Heart left ventricle (tissue), 16 donors: ENCODE measurements at regions not wholly inside any gene's neighbourhood (a gene's known extent, or its start where the extent isn't known, plus 50 kb on each side); places are given as distances from the start of the nearest gene placed in this dataset.
A peak's percentile ranks its signal among the peaks of the same experiment; 100 is the strongest.
"Not testable (repeated sequence)": the region's sequence is repeated elsewhere in the genome, so short reads cannot be mapped to it uniquely, and the experiment has no call there.

Experiments used
- ATAC-seq, 4 donors: fragments of 200-7000 bp; cut with Tn5 transposase; one replicate each; pipeline ENCODE4 v1.9.1; 2020 to 2022; ENCODE audit warnings: moderate library complexity in 4 of 4, mild to moderate bottlenecking in 3 of 4, moderate number of reproducible peaks in 1 of 4
- DNase-seq, 5 donors: peaks; one replicate each; pipeline ENCODE4 v3.0.0-alpha.2; 2020
- H3K27ac ChIP-seq, 12 donors: fragments of 200-600 bp; sonication (generic) in 4 of 12; one replicate each; pipeline versions ENCODE4 v1.5.0 to v1.8.0; 2016 to 2022; ENCODE audit warnings: mild to moderate bottlenecking in 2 of 12
- H3K27me3 ChIP-seq, 9 donors: fragments of 200-600 bp; sonication (generic) in 2 of 9; one replicate each; pipeline versions ENCODE4 v1.5.1 to v1.8.0; 2016 to 2022; ENCODE audit warnings: mild to moderate bottlenecking in 3 of 9
- H3K36me3 ChIP-seq, 9 donors: fragments of 200-600 bp; sonication (generic) in 2 of 9; one replicate each; pipeline versions ENCODE4 v1.5.0 to v1.8.0; 2018 to 2022; ENCODE audit warnings: mild to moderate bottlenecking in 2 of 9
- H3K4me1 ChIP-seq, 12 donors: fragments of 200-600 bp; sonication (generic) in 4 of 12; one replicate each; pipeline versions ENCODE4 v1.5.0 to v1.8.0; 2016 to 2022; ENCODE audit warnings: mild to moderate bottlenecking in 3 of 12
- H3K4me3 ChIP-seq, 12 donors: fragments of 200-600 bp; sonication (generic) in 4 of 12; one replicate each; pipeline versions ENCODE4 v1.5.0 to v1.8.0; 2017 to 2022; ENCODE audit warnings: mild to moderate bottlenecking in 9 of 12, moderate library complexity in 4 of 12
- H3K9me3 ChIP-seq, 12 donors: fragments of 200-600 bp; sonication (generic) in 4 of 12; one replicate each; pipeline versions ENCODE4 v1.5.0 to v1.8.0; 2016 to 2022; ENCODE audit warnings: mild to moderate bottlenecking in 1 of 12
- CTCF ChIP-seq, 12 donors: fragments of 200-600 bp; sonication (generic) in 4 of 12; IDR thresholded peaks; one replicate each; pipeline versions ENCODE4 v1.5.0 to v1.8.0; 2018 to 2022; ENCODE audit warnings: antibody characterized with exemption in 12 of 12, mild to moderate bottlenecking in 5 of 12
- POLR2A ChIP-seq, 2 donors: fragments of 450-650 bp; IDR thresholded peaks; one replicate each; pipeline ENCODE4 v1.6.1; 2017; ENCODE audit warnings: antibody characterized with exemption in 2 of 2, mild to moderate bottlenecking in 2 of 2, moderate library complexity in 2 of 2
- WGBS, 4 donors: extraction: QIAGEN DNeasy Blood & Tissue Kit in 2 of 4; methylation state at CpG; one replicate each; pipeline versions ENCODE4 v1.1.5 to v1.1.7; 2013 to 2018; 5-methylcytosine and 5-hydroxymethylcytosine counted together
- intact Hi-C, 10 donors: fragments of 100-400 bp; cut with DNase I; formaldehyde crosslinking; loops; one replicate each; pipeline versions ENCODE4 v1.11.1 to v1.14.2; 2022
- donor health status: ischemic (EF 13 %, LVEDD 7.1; RV severe dilation, severe dysfunction).
- donor health status: healthy with polysubstance abuse.
- donor health status: DM: no; HTN: yes; CAD: no.
- donor health status: DM: no; HTN: no; CAD: no.
- donor health status: ischemic (EF 25% LVEDD 6.9; RV normal size, moderate dysfunction).
- donor health status: ischemic (EF 25% LVEDD 5.7; RV mildly dilated, moderate dysfunction).
- donor health status: healthy.
- donor health status: DM: yes; HTN: yes; CAD: no.
- donor health status: ischemic (EF 35%, LVEDD 5.7; RV mildly dilated, moderate dysfunction).
- donor health status: nonischemic (EF 11% LVEDD 7.7; RV severe dilation, severe dysfunction).
- donor health status: DM: yes; HTN: yes; CAD: no.
- donor health status: PGD.
- donor health status: ischemic (EF 29% LVEDD 5.4; RV normal size, mild dysfunction).
- donor health status: nonischemic (EF 23%, LVEDD 6.1; RV moderate dilation, normal function).

GRCh38 chr18:34951625-34952379 lies 89.4 kb upstream of the MAPRE2 start:
- H3K4me3 ChIP-seq, result no peak overlapping the region
- H3K4me1 ChIP-seq, result peaks cover 0 to 8% (median under 1%) of the 10 kb centered on the region in 12 donors
- no peaks in the 10 kb centered on the region for H3K27me3 ChIP-seq
- H3K36me3 ChIP-seq, result no peaks in the 10 kb centered on the region
- H3K9me3 ChIP-seq, result peaks cover 0 to 3% (median 0%) of the 10 kb centered on the region in 12 donors
- 90 to 97% (median 96%) methylated on average over 6 of the region's 6 CpGs for WGBS, 4 donors
- H3K27ac ChIP-seq, result no peak overlapping the region
- TF ChIP-seq POLR2A (IDR thresholded peaks at IDR 0.05), result no peak
- no peak for TF ChIP-seq CTCF (IDR thresholded peaks at IDR 0.05)
- ATAC-seq, result no peak
- intact Hi-C loops, result no loop called here
- no peak for DNase-seq

- no peaks in the 10 kb centered on the region for H3K36me3 ChIP-seq
- peaks cover 0 to 3% (median 0%) of the 10 kb centered on the region in 12 donors for H3K9me3 ChIP-seq
- no peaks in the 10 kb centered on the region for H3K27me3 ChIP-seq
- intact Hi-C loops, result no loop called here
- no peak for TF ChIP-seq CTCF (IDR thresholded peaks at IDR 0.05)
- no peak overlapping the region for H3K27ac ChIP-seq
- H3K4me3 ChIP-seq, result no peak overlapping the region
- no peak for DNase-seq
- no peak for ATAC-seq
- peaks cover 0 to 15% (median 3%) of the 10 kb centered on the region in 12 donors for H3K4me1 ChIP-seq
- WGBS, 4 donors, result 75 to 92% (median 84%) methylated on average over 2 of the region's 2 CpGs
These were observed 88.0 kb upstream of the MAPRE2 start for GRCh38 chr18:34953212-34953611.

GRCh38 chr18:34955494-34955893 lies 85.7 kb upstream of the MAPRE2 start:
- H3K27ac ChIP-seq, ATAC-seq, H3K27me3 ChIP-seq, H3K4me3 ChIP-seq, H3K36me3 ChIP-seq, intact Hi-C loops, H3K9me3 ChIP-seq, DNase-seq: not testable (repeated sequence)
- peaks cover 0 to 15% (median 3%) of the 10 kb centered on the region in 12 donors for H3K4me1 ChIP-seq

GRCh38 chr18:34956663-34957062 lies 84.5 kb upstream of the MAPRE2 start:
- Histone ChIP-seq H3K36me3 (no peaks in the 10 kb centered on the region), H3K27me3 (no peaks in the 10 kb centered on the region), H3K9me3 (peaks cover 0 to 3% (median 0%) of the 10 kb centered on the region in 12 donors), H3K4me1 (peaks cover 0 to 15% (median 3%) of the 10 kb centered on the region in 12 donors), H3K4me3 (no peak overlapping the region), H3K27ac (peak overlapping the region in 11 of 12 donors; percentile 5 to 66 (median 49))
- DNase-seq, result no peak
- ATAC-seq, result peak in 2 of 4 donors; percentile 55 to 71
- intact Hi-C loops, result no loop called here
- no peak for TF ChIP-seq POLR2A (IDR thresholded peaks at IDR 0.05)
- TF ChIP-seq CTCF (IDR thresholded peaks at IDR 0.05), result no peak
